ENCODE measurements at regions not wholly inside any gene's neighbourhood (a gene's known extent, or its start where the extent isn't known, plus 50 kb on each side); places are given as distances from the start of the nearest gene placed in this dataset.

DNA sequence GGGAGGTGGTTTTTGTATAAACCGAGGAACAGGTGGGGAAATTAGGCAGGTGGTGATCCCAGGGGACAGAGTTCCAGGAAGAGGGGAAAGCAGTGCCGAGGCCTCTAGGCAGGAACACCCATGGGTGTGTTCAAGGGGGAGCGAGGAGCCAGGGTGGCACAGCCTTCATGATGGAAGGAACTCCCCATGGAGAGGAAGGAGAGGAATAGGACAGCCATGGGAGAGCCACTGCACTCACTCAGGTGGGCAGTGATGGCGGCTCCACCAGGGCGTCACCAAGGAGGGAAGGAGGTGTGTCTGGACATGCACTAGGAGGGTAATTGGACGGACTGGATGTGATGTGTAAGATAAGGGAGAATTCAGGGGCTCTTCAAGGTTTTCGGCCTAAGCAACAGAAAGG is 98.2 kb downstream of the THBS2 start:
- Mint-ChIP-seq H3K27me3 (ENCODE audit: insufficient read depth, unreplicated experiment) (peaks cover 5% of the 10 kb centered on the region), H3K4me1 (ENCODE audit: low read depth, unreplicated experiment) (no peaks in the 10 kb centered on the region), H3K36me3 (ENCODE audit: insufficient read depth, unreplicated experiment) (no peaks in the 10 kb centered on the region), H3K27ac (ENCODE audit: unreplicated experiment) (no peak overlapping the region), H3K4me3 (ENCODE audit: unreplicated experiment) (no peak overlapping the region), H3K9me3 (ENCODE audit: unreplicated experiment) (peaks cover 14% of the 10 kb centered on the region)
- TF ChIP-seq, protein P1, sequence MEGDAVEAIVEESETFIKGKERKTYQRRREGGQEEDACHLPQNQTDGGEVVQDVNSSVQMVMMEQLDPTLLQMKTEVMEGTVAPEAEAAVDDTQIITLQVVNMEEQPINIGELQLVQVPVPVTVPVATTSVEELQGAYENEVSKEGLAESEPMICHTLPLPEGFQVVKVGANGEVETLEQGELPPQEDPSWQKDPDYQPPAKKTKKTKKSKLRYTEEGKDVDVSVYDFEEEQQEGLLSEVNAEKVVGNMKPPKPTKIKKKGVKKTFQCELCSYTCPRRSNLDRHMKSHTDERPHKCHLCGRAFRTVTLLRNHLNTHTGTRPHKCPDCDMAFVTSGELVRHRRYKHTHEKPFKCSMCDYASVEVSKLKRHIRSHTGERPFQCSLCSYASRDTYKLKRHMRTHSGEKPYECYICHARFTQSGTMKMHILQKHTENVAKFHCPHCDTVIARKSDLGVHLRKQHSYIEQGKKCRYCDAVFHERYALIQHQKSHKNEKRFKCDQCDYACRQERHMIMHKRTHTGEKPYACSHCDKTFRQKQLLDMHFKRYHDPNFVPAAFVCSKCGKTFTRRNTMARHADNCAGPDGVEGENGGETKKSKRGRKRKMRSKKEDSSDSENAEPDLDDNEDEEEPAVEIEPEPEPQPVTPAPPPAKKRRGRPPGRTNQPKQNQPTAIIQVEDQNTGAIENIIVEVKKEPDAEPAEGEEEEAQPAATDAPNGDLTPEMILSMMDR (IDR thresholded peaks at IDR 0.05; ENCODE audit: insufficient read depth in 1 of 2, low read depth in 1 of 2, low read length in 1 of 2, severe bottlenecking in 1 of 2, unreplicated experiment in 1 of 2) = no peak
- Histone ChIP-seq H3K36me3 (ENCODE audit: control insufficient read depth, insufficient read depth, low read length) (no peaks in the 10 kb centered on the region), H3K4me1 (no peaks in the 10 kb centered on the region), H3K9me3 (no peaks in the 10 kb centered on the region), H3K27me3 (replicated peaks; ENCODE audit: control insufficient read depth, insufficient read depth, low read length) (no peaks in the 10 kb centered on the region), H3K4me3 (ENCODE audit: low read depth, low read length) (no peak overlapping the region)
- ChIA-PET POLR2A (no interaction called here), CTCF (no interaction called here)
- intact Hi-C loops (cut with micrococcal nuclease; ENCODE audit: unreplicated experiment) = no loop called here
- DNase-seq = no peak
- BruUV-seq (replicated peaks) = no TSS peak

DNA sequence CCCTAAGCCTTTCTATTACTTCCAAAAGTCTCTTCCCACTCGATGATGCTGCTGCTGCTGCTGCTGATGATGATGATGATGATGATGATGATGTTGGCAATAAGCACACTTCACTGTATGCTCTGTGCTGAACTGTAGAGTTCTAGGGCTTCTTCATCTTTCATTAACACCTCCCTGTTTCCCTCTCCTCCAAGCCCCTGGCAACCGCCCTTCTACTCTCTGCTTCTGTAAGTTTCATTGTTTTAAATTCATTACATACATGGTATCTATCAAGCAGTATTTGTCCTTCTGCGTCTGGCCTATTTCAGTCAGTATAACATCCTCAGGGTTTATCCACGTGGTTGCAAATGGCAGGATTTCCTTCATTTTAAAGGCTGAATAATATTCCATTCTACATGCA is 100.2 kb downstream of the THBS2 start:
- POLR2A ChIA-PET = no interaction called here
- TF ChIP-seq, protein P1 (IDR thresholded peaks at IDR 0.05; ENCODE audit: insufficient read depth in 1 of 2, low read depth in 1 of 2, low read length in 1 of 2, severe bottlenecking in 1 of 2, unreplicated experiment in 1 of 2) = no peak

DNA sequence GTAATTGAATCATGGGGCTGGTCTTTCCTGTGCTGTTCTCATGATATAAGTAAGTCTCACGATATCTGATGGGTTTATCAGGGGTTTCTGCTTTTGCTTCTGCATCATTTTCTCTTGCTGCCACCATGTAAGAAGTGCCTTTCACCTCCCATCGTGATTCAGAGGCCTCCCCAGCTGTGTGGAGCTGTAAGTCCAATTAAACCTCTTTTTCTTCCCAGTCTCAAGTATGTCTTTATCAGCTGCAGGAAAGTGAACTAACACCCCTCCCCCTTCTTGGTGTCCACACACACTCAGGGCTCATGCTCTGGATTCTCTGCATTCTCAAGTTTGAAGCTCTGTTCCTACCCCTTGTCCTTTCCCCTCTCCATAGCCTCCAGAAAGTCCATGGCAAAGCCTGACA is 107.1 kb downstream of the THBS2 start:
- 0 out of 2 replicates have a peak, but pooled peaks cover 2% of the 10 kb centered on the region for H3K9me3 ChIP-seq
- peaks cover 4% of the 10 kb centered on the region for H3K27me3 Mint-ChIP-seq (ENCODE audit: insufficient read depth, unreplicated experiment)
- CTCF ChIA-PET = no interaction called here
- POLR2A ChIA-PET = no interaction called here
- peaks cover 18% of the 10 kb centered on the region for H3K9me3 Mint-ChIP-seq (ENCODE audit: unreplicated experiment)
- no TSS peak for BruUV-seq (replicated peaks)
- H3K36me3 ChIP-seq (ENCODE audit: control insufficient read depth, insufficient read depth, low read length) = no peaks in the 10 kb centered on the region
- H3K4me3 ChIP-seq (ENCODE audit: low read depth, low read length) = no peak overlapping the region
- no peak overlapping the region for H3K27ac Mint-ChIP-seq (ENCODE audit: unreplicated experiment)
- no peak for DNase-seq
- no peaks in the 10 kb centered on the region for H3K27me3 ChIP-seq (replicated peaks; ENCODE audit: control insufficient read depth, insufficient read depth, low read length)
- no peak overlapping the region for H3K4me3 Mint-ChIP-seq (ENCODE audit: unreplicated experiment)
- intact Hi-C loops (cut with micrococcal nuclease; ENCODE audit: unreplicated experiment) = no loop called here
- TF ChIP-seq, protein P1 (IDR thresholded peaks at IDR 0.05; ENCODE audit: insufficient read depth in 1 of 2, low read depth in 1 of 2, low read length in 1 of 2, severe bottlenecking in 1 of 2, unreplicated experiment in 1 of 2) = no peak
- no peaks in the 10 kb centered on the region for H3K4me1 ChIP-seq
- no peaks in the 10 kb centered on the region for H3K36me3 Mint-ChIP-seq (ENCODE audit: insufficient read depth, unreplicated experiment)
- no peaks in the 10 kb centered on the region for H3K4me1 Mint-ChIP-seq (ENCODE audit: low read depth, unreplicated experiment)

More for the DNA sequence above, 100.2 kb downstream of the THBS2 start:
- Histone ChIP-seq H3K4me1 (no peaks in the 10 kb centered on the region), H3K36me3 (ENCODE audit: control insufficient read depth, insufficient read depth, low read length) (no peaks in the 10 kb centered on the region), H3K9me3 (0 out of 2 replicates have a peak, but pooled peaks cover 2% of the 10 kb centered on the region), H3K4me3 (ENCODE audit: low read depth, low read length) (no peak overlapping the region), H3K27me3 (replicated peaks; ENCODE audit: control insufficient read depth, insufficient read depth, low read length) (no peaks in the 10 kb centered on the region)
- Mint-ChIP-seq H3K9me3 (ENCODE audit: unreplicated experiment) (peaks cover 30% of the 10 kb centered on the region), H3K4me1 (ENCODE audit: low read depth, unreplicated experiment) (no peaks in the 10 kb centered on the region), H3K27me3 (ENCODE audit: insufficient read depth, unreplicated experiment) (peaks cover 5% of the 10 kb centered on the region), H3K4me3 (ENCODE audit: unreplicated experiment) (no peak overlapping the region), H3K36me3 (ENCODE audit: insufficient read depth, unreplicated experiment) (no peaks in the 10 kb centered on the region), H3K27ac (ENCODE audit: unreplicated experiment) (no peak overlapping the region)
- BruUV-seq (replicated peaks) = no TSS peak
- intact Hi-C loops (cut with micrococcal nuclease; ENCODE audit: unreplicated experiment) = no loop called here
- DNase-seq = no peak
- CTCF ChIA-PET = no interaction called here
